RWPE2 (cell line): ENCODE measurements at regions not wholly inside any gene's neighbourhood (a gene's known extent, or its start where the extent isn't known, plus 50 kb on each side); places are given as distances from the start of the nearest gene placed in this dataset.
"Not testable (repeated sequence)": the region's sequence is repeated elsewhere in the genome, so short reads cannot be mapped to it uniquely, and the experiment has no call there.

Experiments used
- ATAC-seq: fragments of 200-7000 bp; cut with Tn5 transposase; 3 replicates; pipeline ENCODE4 v1.9.1; 2021; ENCODE audit warnings: low read depth
- DNase-seq: peaks from one replicate; pipeline ENCODE4 v3.0.0-alpha.2; 2020; ENCODE audit warnings: low spot score
- H3K27ac ChIP-seq: fragments of 450-650 bp; 2 replicates; pipeline ENCODE4 v1.5.1; 2017; ENCODE audit warnings: mild to moderate bottlenecking; ENCODE audit not compliant: poor library complexity, severe bottlenecking
- H3K27me3 ChIP-seq: fragments of 250-450 bp; sonication (Bioruptor Pico); 2 replicates; pipeline ENCODE4 v1.5.1; 2021; ENCODE audit warnings: mild to moderate bottlenecking, moderate library complexity; ENCODE audit not compliant: insufficient read depth, poor library complexity, severe bottlenecking
- H3K36me3 ChIP-seq: fragments of 250-450 bp; sonication (Bioruptor Pico); 2 replicates; pipeline ENCODE4 v1.5.1; 2020; ENCODE audit warnings: low read depth, mild to moderate bottlenecking, moderate library complexity
- H3K4me1 ChIP-seq: fragments of 250-450 bp; sonication (Bioruptor Pico); 2 replicates; pipeline ENCODE4 v1.5.1; 2021; ENCODE audit warnings: mild to moderate bottlenecking, moderate library complexity; ENCODE audit not compliant: insufficient read depth, poor library complexity, severe bottlenecking
- H3K4me3 ChIP-seq: fragments of 250-450 bp; sonication (Bioruptor Pico); 2 replicates; pipeline ENCODE4 v1.5.1; 2021; ENCODE audit warnings: mild to moderate bottlenecking, moderate library complexity; ENCODE audit not compliant: severe bottlenecking
- H3K9me3 ChIP-seq: fragments of 250-450 bp; sonication (Bioruptor Pico); 2 replicates; pipeline ENCODE4 v1.5.1; 2021; ENCODE audit warnings: mild to moderate bottlenecking, moderate library complexity; ENCODE audit not compliant: severe bottlenecking
- CTCF ChIP-seq: fragments of 450-650 bp; IDR thresholded peaks from one replicate; pipeline ENCODE4 v1.5.1; 2017; ENCODE audit warnings: mild to moderate bottlenecking, moderate library complexity; ENCODE audit not compliant: poor library complexity, severe bottlenecking

GRCh38 chrX:122219226-122219625, 964.9 kb upstream of the GRIA3 start:
- Histone ChIP-seq H3K27ac (peak overlapping the region; percentile 77), H3K4me3 (no peak overlapping the region), H3K9me3 (no peaks in the 10 kb centered on the region), H3K27me3 (no peaks in the 10 kb centered on the region), H3K36me3 (no peaks in the 10 kb centered on the region), H3K4me1 (peaks cover 21% of the 10 kb centered on the region)
- ATAC-seq (peak; percentile 73), DNase-seq (no peak)
- TF ChIP-seq CTCF: no peak

- DNase-seq: no peak
- ATAC-seq: peak; percentile 89
- no peak for TF ChIP-seq CTCF
- peak overlapping the region; percentile 77 for H3K27ac ChIP-seq
- H3K27me3 ChIP-seq: no peaks in the 10 kb centered on the region
- peaks cover 21% of the 10 kb centered on the region for H3K4me1 ChIP-seq
- no peaks in the 10 kb centered on the region for H3K36me3 ChIP-seq
- no peak overlapping the region for H3K4me3 ChIP-seq
- no peaks in the 10 kb centered on the region for H3K9me3 ChIP-seq
Measured at GRCh38 chrX:122219735-122220134, 964.3 kb upstream of the GRIA3 start.

- H3K4me1 ChIP-seq: peaks cover 21% of the 10 kb centered on the region
- no peak for DNase-seq
- no peak overlapping the region for H3K4me3 ChIP-seq
- H3K36me3 ChIP-seq: no peaks in the 10 kb centered on the region
- H3K27me3 ChIP-seq: no peaks in the 10 kb centered on the region
- no peak for TF ChIP-seq CTCF
- no peak for ATAC-seq
- H3K9me3 ChIP-seq: no peaks in the 10 kb centered on the region
- H3K27ac ChIP-seq: peak overlapping the region; percentile 77
Measured at GRCh38 chrX:122220644-122221373, 963.3 kb upstream of the GRIA3 start.

GRCh38 chrX:122221810-122222209, 962.3 kb upstream of the GRIA3 start:
- peaks cover 21% of the 10 kb centered on the region for H3K4me1 ChIP-seq
- DNase-seq, H3K9me3 ChIP-seq, H3K36me3 ChIP-seq, H3K4me3 ChIP-seq, ATAC-seq, H3K27ac ChIP-seq, H3K27me3 ChIP-seq: not testable (repeated sequence)

- not testable (repeated sequence) for H3K9me3 ChIP-seq, DNase-seq, H3K36me3 ChIP-seq, ATAC-seq, H3K27me3 ChIP-seq, H3K4me3 ChIP-seq, H3K27ac ChIP-seq
- peaks cover 11% of the 10 kb centered on the region for H3K4me1 ChIP-seq
Measured at GRCh38 chrX:122224137-122224536, 959.9 kb upstream of the GRIA3 start.

GRCh38 chrX:122238801-122239200, 945.3 kb upstream of the GRIA3 start:
- Histone ChIP-seq H3K4me3 (no peak overlapping the region), H3K4me1 (peaks cover 3% of the 10 kb centered on the region), H3K9me3 (no peaks in the 10 kb centered on the region), H3K36me3 (no peaks in the 10 kb centered on the region), H3K27ac (peak overlapping the region; percentile 54), H3K27me3 (no peaks in the 10 kb centered on the region)
- ATAC-seq (peak; percentile 94), DNase-seq (no peak)
- no peak for TF ChIP-seq CTCF
